T-helper 2 cell (primary cell): ENCODE measurements at regions not wholly inside any gene's neighbourhood (a gene's known extent, or its start where the extent isn't known, plus 50 kb on each side); places are given as distances from the start of the nearest gene placed in this dataset.
"Not testable (repeated sequence)": the region's sequence is repeated elsewhere in the genome, so short reads cannot be mapped to it uniquely, and the experiment has no call there.

Experiments
- DNase-seq, 5 experiments: peaks; one replicate each; pipeline versions ENCODE4 v3.0.0 to v3.0.0-alpha.2; 2012 to 2022

DNA sequence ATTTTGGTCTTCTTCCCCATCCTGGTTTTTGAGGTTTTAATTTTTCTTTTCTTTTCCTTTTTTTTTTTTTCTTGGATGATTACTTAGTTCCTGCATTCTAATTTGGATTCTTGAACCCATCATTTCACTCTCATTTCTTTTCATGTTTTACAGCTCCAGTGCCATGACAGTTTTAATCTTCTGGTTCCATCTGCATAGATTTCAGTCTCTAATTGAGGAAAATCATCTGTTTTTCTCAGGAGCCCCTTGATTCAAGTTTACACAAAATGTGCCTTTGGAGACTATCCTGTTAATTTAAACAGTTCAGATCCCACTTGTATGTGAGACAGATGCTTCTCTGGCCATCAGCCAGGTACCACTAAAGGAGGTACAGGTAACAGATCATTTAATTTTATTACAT, 379.9 kb downstream of the PIK3C3 start:
- no peak for DNase-seq

DNA sequence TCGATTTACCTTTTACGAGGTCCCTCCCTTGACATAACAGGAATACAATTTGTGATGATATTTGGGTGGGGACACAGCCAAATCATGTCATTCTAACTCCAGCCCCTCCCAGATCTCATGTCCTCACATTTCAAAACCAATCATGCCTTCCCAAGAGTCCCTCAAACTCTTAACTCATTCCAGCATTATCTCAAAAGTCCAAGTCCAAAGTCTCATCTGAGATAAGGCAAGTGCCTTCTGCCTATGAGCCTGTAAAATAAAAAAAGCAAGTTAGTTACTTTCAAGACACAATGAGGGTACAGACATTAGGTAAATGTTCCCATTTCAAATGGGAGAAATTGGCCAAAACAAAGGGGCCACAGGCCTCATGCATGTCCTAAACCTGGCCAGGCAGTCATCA, 381.1 kb downstream of the PIK3C3 start:
- DNase-seq, result no peak

DNA sequence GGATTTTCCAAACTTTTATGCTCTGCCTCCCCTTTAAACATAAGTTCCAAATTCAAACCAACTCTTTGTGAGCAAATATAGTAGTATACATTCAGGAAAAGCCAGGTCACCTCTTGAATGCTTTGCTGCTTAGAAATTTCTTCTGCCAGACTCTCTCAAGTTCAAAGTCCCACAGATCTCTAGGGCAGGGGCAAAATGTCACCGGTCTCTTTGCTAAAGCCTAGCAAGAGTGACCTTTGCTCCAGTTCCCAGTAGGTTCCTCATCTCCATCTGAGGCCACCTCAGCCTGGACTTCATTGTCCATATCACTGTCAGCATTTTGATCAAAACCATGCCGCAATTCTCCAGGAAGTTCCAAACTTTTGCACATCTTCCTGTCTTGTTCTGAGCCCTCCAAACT, 382.3 kb downstream of the PIK3C3 start:
- not testable (repeated sequence) for DNase-seq

DNA sequence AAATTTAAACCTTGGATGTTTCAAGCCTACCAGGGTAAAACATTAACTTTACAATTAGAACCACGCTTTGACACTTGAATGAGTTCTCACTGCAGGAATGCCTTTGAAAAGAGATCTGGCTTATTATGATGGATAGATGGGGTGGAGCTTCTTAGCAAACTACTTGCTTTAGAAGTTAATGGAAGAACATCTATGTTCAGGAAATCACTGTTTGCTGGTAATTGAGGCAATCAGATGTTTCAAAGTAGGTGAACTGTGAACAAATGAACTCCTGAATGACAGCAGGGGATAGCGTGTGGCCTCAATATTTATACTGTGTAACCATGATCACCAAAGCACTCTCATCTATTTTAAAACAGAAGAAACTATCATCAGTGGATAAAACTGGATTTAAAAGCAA, 383.6 kb downstream of the PIK3C3 start:
- no peak for DNase-seq

DNA sequence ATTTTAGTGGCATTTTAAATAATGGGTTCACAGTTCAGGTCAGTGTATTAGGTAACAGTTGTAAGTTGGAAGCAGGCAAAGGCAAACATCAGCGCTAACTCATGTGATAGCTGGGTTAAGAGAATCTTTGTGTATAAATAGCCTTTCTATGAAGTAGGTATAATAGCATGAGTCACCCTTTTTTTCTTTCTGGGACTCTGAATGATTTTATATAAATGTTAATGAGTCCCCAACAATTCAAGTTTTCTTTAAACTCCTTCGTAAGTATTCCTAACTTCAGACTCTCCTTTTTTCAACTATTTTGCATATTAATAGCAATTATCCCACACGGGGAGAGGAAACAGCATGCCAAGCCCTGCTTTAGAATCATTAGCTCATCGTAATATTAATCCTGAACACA, 384.3 kb downstream of the PIK3C3 start:
- DNase-seq, result no peak

DNA sequence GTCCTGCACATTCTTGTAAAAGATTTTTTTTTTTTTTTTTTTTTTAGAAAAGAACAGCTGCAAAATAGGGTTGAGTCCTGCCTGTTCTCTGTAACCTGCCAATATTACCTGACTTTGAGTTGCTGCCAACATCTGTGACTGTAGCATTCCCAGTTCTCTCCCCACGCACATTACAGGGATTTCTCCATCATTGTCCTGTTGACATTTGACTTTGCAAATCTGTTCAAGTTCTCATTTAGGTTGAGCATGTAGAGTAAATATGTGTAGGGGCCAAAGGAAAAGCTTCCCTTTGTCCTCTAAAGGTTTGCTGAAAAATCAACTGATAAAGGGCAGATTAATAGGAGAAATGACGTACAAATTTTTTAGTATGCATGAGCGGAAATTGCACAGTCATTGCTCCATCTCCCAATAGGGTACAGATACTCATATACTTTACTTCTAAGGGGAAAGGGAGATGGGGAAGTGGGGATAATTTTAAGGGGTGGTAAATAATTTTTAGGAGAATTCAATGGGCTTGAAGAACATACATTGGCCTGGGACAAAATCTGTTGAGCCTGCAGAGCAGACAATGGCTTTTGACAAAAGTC, 385.5 kb downstream of the PIK3C3 start:
- DNase-seq, result no peak

DNA sequence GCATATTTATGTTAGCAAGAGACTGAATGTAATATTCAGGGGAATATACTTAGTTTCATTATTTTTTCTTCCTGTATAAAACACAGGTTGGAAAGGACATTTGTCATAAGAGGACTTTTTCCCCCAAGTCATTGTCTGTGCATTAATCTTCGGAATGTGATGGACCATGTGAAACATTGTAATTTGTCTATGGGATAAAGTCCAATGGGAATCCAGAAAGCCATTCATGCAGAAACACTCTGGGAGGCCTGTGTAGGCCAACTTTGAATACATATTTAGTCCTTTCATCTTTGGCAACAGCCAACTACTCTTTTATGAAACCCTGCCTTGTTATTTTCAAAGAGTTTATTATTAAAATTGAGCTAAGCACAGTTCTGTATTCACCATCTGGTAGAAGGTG, 386.4 kb downstream of the PIK3C3 start:
- no peak for DNase-seq

DNA sequence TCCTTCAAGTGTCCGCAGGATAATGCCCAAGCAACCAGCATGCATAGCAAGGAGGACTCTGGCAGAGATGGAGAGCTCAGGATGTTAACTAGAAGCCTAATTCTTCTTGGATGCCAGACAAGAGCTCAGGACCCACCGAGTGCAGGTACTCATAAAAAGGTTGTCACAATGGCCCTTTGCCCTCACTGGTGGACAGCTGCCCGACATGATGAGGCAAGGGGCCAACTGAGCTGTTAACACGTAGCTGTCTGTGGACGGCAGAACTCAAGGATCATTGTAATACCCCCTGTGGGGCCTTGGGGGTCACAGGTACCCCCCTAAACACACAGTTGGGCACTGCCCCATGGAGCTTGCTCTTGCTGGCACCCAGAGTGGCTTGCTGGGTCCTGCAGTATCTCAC, 393.7 kb downstream of the PIK3C3 start:
- DNase-seq, result no peak

DNA sequence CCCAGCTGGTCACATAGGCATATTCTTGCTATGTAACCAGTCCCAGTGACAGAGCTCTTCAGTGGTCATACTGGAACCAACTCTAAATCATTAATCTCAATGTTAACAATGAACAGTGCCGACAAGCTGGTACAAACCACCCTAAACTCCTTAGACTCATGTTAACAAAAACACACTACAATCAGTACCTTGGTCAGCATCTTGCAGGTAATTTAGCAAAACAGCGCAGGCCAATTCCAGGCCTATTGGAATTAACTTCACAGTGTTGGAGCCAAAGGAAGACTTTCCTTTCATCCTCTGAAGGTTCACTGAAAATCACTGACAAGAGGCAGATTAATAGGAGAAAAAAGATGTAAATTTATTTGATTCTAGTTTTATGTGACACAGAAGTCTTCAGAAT, 396.4 kb downstream of the PIK3C3 start:
- DNase-seq, result no peak

DNA sequence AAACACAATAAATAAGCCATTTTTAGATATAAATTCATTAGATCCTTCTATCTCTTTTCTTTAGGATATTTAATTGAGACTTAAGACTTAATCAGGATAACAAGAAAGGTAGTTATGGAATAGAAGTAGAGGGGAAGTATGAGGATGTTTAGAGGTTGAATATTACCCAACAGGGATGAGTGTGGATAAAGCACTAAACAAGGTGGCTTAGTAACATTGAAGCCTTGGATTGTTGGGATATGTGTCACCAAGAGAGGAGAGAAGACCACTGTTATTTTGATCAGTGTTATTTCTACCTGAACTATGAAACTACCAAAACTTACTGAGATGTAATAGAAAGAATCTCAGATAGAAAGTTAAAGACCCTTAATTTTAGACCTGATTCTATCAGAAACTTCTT, 405.7 kb downstream of the PIK3C3 start:
- DNase-seq, result no peak

DNA sequence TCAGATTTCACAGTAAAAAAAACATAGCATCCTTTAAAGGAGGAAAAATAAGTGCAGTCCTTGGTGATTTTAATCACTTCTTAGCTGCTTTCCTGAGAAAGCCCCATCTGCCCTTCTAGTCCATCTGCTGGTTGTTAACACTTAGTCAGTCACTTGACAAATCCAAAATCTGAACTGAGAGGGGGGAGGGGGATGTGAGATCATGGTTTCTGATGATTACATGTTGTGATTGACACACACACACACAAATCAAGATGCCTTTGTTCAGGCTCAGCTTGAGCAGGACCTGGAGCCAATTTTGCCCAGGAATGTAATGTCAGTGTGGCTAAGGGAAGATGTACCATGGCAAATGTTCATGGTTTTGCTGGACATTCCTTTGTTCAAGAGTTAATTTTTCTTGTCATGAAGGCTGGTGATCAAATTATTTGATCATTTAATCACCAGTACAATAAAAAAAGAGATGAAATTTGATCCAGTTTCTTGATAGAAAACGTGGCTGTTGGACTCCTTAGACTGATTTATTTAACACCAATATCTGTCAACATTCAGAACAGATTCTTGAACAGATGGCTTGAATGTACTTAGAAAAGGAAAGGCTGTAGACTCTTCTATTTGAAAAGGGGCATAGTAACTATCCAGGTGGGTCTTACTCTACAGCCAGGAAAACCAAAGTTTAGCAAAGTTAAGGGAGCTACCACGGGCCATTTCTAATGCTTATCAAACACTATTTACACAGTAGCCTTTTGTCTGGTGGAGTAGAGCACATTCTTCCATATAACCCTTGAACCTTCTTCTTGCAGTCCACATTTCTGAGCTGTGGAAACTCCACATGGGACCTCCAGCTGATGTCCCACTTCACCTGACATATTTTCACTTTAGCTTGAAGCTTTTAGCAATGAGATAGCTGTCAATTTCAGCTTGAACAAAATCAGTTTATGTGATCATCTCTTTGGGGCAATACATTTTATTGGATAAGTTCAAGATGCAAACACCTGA, 408.7 kb downstream of the PIK3C3 start:
- DNase-seq, result no peak

DNA sequence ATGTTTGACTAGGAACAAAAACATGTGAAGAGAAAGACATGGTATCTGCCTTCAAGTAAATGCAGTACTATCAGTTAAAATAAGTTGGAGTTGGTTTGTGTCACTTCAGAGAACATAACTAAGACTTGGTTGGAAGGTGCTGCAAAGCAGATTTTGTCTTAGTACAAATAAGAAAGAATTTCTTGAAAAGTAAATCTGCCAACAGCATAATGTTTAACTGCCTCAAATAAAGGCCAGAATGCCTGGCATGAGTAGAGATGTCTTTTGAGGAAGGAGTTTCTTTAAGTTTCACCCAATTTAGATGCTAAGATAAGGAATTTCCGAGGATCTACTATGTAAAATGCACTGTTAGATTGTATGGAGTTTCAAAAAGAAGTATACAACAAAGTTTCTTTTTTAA, 409.7 kb downstream of the PIK3C3 start:
- no peak for DNase-seq

DNA sequence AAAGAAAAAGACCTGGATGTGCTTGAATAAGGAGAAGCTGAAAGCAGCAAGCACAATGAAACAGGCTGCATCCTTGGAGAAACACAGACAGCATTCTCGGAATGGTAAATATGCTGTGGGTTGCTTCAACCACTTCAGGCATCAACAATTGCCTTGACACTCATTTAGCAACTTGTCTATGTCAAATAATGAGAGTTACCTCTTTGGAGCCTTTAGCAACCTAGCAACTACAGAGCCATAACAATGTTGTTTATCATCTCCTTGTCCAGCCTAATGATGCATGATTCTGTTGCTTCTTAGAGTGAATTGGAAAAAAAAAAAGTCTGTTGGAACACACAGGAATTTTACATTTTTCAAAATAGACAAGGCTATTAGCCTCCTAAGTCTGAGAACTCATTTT, 410.6 kb downstream of the PIK3C3 start:
- DNase-seq, result no peak

DNA sequence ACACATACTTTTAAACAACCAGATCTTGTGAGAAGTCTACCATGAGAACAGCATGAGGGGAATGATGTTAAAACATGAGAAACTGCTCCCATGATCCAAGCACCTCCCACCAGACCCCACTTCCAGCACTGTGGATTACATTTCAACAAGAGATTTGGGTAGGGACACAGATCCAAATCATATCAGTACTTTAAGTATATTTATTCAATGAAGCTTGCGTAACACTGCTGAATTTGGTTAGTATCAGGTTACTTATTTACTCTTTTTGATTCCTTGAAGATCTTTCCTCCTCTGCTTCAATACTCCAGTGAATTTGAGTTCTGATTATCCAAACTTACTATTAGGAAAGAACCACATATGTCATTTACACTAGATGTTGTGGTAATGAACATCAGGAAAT, 418.6 kb downstream of the PIK3C3 start:
- DNase-seq, result no peak

DNA sequence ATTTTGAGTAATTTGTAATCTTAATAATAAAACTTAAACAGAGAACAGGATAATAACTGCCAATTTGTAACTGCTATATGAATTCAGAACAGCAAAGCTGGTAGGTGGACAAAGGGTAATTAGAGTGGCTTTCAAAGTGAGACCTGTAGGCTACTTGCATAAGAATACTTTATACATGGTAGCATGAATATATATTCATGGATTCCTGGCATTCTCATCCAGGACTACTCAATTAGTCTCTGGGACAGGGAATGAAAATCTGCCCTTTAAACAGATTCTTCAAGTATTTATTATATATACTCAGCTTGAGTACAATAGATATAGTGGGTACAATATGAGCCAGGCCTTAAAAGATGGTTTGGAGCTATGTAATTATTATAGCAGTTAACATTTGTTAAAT, 419.9 kb downstream of the PIK3C3 start:
- DNase-seq, result no peak

DNA sequence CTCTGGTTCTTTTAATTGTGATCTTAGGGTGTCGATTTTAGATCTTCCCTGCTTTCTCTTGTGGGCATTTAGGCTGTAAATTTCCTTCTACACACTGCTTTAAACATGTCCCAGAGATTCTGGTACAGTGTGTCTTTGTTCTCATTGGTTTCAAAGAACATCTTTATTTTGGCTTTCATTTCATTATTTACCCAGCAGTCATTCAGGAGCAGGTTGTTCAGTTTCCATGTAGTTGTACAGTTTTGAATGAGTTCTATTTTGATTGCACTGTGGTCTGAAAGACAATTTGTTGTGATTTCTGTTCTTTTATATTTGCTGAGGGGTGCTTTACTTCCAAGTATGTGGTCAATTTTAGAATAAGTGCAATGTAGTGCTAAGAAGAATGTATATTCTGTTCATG, 423.8 kb downstream of the PIK3C3 start:
- not testable (repeated sequence) for DNase-seq

DNA sequence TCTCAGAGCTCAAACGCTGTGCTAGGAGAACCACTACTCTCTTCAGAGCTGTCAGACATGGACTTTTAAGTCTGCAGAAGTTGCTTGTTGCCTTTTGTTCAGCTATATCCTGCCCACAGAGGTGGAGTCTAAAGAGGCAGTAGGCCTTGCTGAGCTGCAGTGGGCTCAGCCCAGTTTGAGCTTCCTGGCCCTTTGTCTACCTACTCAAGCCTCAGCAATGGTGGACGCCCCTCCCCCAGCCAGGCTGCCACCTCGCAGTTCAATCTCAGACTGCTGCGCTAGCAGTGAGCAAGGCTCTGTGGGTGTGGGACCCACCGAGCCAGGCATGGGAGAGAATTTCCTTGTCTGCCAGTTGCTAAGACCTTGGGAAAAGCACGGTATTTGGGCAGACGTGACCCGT, 426.2 kb downstream of the PIK3C3 start:
- DNase-seq, result not testable (repeated sequence)

DNA sequence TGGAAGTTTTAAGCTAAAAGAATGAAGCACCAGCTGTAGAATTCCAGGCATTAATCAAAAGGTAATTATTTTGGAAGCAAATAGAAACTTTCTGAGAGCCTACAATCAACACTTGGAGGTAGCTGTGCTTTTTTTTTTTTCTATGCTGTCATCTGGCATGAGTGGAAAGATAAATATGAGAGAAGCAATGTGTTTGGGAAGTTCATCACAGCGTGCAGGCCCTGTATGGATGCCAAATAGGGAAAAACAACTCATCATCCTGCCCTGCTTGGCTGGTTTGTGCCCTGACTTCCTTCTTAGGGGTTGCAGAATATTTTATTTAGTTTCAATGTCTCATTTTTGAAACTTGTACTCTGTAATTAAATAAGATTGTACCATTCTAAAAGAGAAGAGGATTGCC, 437.4 kb downstream of the PIK3C3 start:
- no peak for DNase-seq

DNA sequence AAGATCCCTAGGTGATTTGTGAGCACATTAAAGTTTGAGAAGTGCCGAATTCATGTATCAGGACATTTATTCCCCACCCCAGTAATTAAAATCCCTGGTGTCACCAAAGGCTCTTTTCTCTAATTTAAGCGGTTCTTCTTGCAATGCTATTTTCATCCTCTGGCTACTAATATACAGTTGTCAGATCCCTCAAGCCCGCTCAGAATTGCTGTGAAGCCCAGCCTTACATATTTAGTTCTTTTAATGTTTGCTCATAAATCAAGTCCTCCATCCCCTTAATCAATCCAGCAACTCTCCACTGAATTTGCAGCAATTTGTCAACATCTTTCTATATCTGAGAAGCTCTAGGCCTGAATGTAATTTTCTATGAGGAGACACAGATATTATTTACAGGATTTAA, 437.9 kb downstream of the PIK3C3 start:
- no peak for DNase-seq

DNA sequence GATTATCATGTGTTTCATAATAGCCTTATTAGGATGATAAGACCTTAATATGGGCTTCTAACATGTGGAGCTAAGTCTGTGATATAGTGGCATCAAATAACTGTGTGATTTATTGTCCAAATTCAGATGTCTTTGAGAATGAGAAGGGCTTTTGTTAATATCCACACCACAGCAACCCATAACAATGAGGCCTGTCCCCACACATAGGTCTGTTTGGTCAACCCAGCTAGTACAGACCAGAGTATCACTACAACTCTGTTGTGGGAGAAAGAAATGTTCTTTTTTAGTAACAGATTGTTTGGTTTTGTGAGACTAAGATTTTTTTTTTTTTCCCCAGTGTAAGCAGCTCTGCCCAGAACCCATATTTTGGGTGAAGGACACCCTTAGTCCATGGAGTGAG, 439.2 kb downstream of the PIK3C3 start:
- DNase-seq, result no peak

DNA sequence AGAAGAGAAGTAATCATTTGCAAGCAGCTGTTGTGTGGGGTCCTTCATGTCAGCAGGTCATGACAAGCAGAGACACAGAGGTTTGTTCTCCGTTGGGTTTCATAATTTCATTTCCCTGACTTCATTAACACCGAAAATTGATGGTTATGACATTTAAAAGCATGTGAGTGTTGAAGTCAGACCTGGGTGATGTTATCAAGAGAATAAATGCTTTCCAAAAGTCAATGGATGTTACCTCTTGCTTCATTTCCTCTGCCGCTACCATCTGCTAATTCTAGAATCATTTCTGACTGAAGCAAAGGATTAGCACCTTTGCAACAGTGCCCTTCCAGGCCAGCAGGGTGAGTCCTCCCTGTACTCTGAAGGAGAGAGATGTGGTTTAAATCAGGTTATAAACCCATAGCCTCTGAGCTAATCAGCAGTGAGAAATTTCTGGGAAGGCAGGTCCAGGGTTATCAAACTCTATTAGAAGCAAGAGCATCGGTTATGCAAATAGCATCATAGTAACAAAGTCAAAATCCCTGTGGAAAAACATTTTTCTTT, 446.2 kb downstream of the PIK3C3 start:
- DNase-seq, result no peak

DNA sequence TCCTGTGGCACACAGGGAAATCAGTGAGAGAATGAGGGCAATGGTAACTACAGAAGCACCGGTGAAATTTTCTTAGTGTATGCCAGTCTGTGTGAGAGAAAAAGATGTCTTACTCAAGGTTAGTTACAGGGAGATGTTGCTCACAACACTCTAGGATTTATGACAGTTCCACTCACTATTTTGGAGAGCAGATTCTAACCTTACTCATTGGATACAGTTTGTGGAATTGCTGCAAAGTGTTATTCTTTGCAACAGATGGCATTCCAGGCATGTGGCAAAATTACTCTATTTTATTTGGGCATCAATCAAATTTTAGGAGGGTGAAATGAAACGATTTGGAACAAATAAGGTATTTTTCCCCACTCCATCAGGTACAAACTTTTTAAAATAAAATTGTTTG, 449.1 kb downstream of the PIK3C3 start:
- DNase-seq, result no peak

DNA sequence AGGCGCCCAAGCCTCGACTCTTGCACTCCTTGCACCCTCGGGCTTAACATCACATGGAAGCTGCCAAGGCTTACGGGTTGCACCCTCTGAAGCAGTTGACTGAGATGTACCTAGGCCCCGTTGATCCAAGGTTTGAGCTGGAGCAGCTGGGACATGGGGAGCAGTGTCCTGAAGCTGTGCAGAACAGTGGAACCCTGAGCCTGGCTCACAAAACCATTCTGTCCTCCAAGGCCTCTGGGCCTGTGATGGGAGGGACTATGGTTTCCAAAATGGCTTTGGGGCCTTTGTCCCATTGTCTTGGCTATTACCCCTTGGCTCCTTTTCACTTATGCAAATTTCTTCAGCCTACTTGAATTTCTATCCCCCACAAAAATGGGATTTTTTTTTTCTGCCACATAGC, 454.0 kb downstream of the PIK3C3 start:
- no peak for DNase-seq

DNA sequence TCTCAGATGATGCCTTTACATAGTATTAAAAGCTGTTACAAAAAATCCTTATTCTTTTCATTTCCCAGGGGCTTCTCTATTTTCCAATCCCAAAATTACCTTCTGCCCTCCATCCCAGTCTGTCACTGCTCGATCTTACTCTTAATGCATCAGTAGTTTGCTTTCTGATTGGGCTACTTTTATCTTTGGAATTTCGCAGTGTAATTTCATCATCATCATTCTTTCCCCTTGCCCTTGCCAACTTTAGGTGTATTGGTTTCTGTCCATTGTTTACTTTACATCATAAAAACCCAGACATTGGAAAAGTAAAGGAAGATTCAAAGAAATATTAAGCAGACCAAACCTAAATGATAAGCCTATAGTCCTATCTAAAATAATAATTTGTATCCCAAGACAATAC, 457.2 kb downstream of the PIK3C3 start:
- no peak for DNase-seq
